Body of pancreas (tissue), 4 donors: ENCODE measurements at regions not wholly inside any gene's neighbourhood (a gene's known extent, or its start where the extent isn't known, plus 50 kb on each side); places are given as distances from the start of the nearest gene placed in this dataset.

Source experiments
- ATAC-seq: fragments of 150-250 bp; one replicate; pipeline ENCODE4 v1.9.1; 2016
- DNase-seq, 4 donors: peaks; one replicate each; pipeline ENCODE4 v3.0.0-alpha.2; 2019
- H3K27ac ChIP-seq, 4 donors: fragments of 200-600 bp; sonication (generic); 1 replicate in 3 of 4; 2 replicates in 1 of 4; pipeline versions ENCODE4 v1.5.1 to v1.6.1; 2016 to 2019; ENCODE audit warnings: mild to moderate bottlenecking in 1 of 4, mixed read lengths in 1 of 4, moderate library complexity in 1 of 4
- H3K27me3 ChIP-seq, 2 donors: fragments of 200-600 bp; sonication (generic); one replicate each; pipeline ENCODE4 v1.6.0; 2016; ENCODE audit warnings: mild to moderate bottlenecking in 1 of 2
- H3K36me3 ChIP-seq, 2 donors: fragments of 200-600 bp; sonication (generic); replicated peaks in 1 of 2; 2 replicates each; pipeline ENCODE4 v1.5.1; 2016; ENCODE audit warnings: low read depth in 2 of 2; ENCODE audit not compliant: insufficient read depth in 1 of 2
- H3K4me1 ChIP-seq: fragments of 200-600 bp; sonication (generic); one replicate; pipeline ENCODE4 v1.6.0; 2016
- H3K4me3 ChIP-seq, 2 donors: fragments of 200-600 bp; sonication (generic); 1 replicate in 1 of 2; 2 replicates in 1 of 2; pipeline ENCODE4 v1.5.1; 2016 to 2019
- H3K9me3 ChIP-seq, 3 donors: fragments of 200-600 bp; sonication (generic); 1 replicate in 2 of 3; 2 replicates in 1 of 3; pipeline ENCODE4 v1.5.1; 2016
- POLR2A ChIP-seq, 3 donors: fragments of 450-650 bp; IDR thresholded peaks; one replicate each; pipeline ENCODE4 v1.6.1; 2016; ENCODE audit warnings: antibody characterized with exemption in 3 of 3, mild to moderate bottlenecking in 2 of 3
- WGBS, 2 donors: methylation state at CpG; one replicate each; pipeline ENCODE4 v1.1.5; 2017; 5-methylcytosine and 5-hydroxymethylcytosine counted together
- intact Hi-C: fragments of 100-400 bp; cut with DNase I; formaldehyde crosslinking; loops from one replicate; pipeline ENCODE4 v1.15.1; 2023
- TF ChIP-seq, protein P1 (sequence below), 7 experiments: fragments of 450-650 bp in 4 of 7; fragments of 200-600 bp in 3 of 7; sonication (generic) in 3 of 7; IDR thresholded peaks; one replicate each; pipeline ENCODE4 v1.5.1; 2016 to 2019; ENCODE audit warnings: antibody characterized with exemption in 7 of 7

DNA sequence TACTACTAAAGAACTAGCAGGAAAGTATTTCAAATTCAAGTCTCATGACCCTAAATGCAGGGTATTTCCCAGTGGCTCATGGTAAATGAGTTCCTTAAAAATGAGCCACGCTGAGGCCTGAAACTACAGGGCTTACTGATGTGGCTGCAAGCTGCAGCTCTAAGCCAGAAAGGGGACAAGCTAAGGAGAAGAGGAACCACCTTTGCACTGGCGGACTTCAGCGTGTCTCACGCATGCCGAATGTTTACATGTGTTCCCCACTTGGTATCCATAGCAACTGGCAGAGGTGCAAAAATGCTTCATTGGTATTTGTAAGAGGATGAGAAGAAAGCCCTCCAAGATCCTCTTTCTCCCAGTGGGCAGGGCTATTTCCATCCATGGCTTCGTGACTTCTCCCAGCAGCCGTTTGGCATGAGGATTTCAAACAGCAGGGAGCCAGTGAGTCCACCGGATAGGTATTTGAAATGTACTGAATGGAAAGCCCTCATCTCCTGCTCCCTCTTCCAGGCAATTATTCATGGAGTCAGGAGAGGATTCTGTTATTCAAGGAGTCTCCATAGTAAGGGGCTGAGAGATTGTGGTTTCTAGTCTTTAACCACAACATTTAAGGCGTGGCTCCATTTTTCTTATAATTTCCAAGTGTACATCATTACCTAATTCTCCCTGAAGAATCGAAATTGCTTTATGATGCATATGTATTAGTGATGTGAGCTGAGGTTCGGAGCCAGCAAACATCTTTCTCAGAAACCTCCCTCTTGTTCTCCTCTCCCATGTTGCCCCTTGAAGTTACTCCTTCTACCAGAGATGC, 55.3 kb upstream of the CD44 start:
- TF ChIP-seq POLR2A (IDR thresholded peaks at IDR 0.05), result no peak
- TF ChIP-seq, protein P1, sequence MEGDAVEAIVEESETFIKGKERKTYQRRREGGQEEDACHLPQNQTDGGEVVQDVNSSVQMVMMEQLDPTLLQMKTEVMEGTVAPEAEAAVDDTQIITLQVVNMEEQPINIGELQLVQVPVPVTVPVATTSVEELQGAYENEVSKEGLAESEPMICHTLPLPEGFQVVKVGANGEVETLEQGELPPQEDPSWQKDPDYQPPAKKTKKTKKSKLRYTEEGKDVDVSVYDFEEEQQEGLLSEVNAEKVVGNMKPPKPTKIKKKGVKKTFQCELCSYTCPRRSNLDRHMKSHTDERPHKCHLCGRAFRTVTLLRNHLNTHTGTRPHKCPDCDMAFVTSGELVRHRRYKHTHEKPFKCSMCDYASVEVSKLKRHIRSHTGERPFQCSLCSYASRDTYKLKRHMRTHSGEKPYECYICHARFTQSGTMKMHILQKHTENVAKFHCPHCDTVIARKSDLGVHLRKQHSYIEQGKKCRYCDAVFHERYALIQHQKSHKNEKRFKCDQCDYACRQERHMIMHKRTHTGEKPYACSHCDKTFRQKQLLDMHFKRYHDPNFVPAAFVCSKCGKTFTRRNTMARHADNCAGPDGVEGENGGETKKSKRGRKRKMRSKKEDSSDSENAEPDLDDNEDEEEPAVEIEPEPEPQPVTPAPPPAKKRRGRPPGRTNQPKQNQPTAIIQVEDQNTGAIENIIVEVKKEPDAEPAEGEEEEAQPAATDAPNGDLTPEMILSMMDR (IDR thresholded peaks at IDR 0.05), result no peak
- peaks cover 38% of the 10 kb centered on the region for H3K4me1 ChIP-seq
- H3K27ac ChIP-seq, result peak overlapping the region; percentile 67 to 91 (median 81)
- intact Hi-C loops, result no loop called here
- no peaks in the 10 kb centered on the region for H3K36me3 ChIP-seq
- ATAC-seq, result no peak
- DNase-seq, result peak; percentile 38 to 81 (median 56)
- H3K27me3 ChIP-seq, result no peaks in the 10 kb centered on the region
- H3K4me3 ChIP-seq, result no peak overlapping the region
- 60 to 76% methylated on average over 11 of the region's 11 CpGs for WGBS, 2 donors
- H3K9me3 ChIP-seq, result no peaks in the 10 kb centered on the region

DNA sequence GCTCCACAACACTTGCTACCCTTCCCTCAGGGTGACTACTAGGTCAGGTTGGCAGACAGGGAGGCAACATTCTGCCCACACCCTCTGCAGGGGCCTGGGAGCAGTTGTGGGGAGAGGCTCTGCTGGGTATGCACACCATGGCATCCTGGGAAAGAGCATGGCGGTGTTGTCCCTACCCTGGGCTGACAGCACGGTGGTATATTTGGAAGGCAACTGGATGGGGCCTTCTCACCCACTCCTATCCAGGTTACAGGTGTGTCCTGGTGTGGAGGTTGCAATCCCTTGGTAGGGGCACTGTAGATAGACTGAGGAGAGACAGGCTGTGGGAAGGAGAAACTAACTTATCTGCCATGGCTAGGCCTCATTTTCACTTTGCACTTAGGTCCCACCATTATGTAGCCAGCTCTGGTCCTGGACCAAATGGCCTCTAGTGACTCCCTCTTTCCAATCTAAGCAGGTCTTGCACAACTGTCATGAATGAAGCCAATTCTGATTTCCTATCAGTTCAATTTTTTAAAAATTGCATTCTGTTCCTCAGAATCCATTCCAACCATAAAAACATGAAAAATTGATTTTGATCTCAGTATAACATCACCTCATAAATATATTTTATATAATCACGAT, 54.0 kb upstream of the CD44 start:
- DNase-seq, result no peak
- Histone ChIP-seq H3K4me3 (no peak overlapping the region), H3K27me3 (no peaks in the 10 kb centered on the region), H3K27ac (no peak overlapping the region), H3K4me1 (peaks cover 46% of the 10 kb centered on the region), H3K36me3 (no peaks in the 10 kb centered on the region), H3K9me3 (no peaks in the 10 kb centered on the region)
- intact Hi-C loops, result no loop called here
- TF ChIP-seq POLR2A (IDR thresholded peaks at IDR 0.05), result no peak
- TF ChIP-seq, protein P1 (IDR thresholded peaks at IDR 0.05), result no peak
- ATAC-seq, result no peak
- WGBS, 2 donors, result 94 to 95% methylated on average over 3 of the region's 3 CpGs

DNA sequence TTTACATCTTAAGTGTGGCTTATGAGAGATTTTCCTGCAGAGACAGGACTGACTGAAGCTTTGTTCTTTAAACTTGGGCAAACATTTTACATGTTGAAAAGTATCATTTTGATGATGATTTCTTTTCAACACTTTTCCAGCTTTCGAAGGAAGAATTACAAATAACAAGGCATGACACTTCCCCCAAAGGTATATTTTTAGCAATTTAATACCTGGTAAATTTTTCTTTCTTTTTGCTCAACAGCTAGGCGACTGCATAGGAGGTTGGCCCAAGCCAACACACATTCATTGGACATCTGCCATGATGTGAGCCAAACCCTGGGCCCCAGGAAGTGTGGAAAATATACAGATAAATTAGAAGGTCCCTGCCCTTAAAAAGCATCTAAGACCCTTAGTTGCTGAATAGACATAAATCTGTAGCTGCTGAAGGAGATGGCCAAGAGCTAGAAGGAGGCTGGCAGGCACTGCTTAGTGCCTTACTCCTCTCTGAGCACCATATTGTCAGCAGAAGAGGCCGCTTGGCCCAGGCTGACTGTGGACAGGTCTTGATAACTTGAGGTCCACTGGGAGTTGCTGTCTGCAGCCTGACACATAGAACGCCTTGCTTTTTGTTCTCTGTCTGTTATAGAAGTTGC, 53.3 kb upstream of the CD44 start:
- no peaks in the 10 kb centered on the region for H3K9me3 ChIP-seq
- H3K27me3 ChIP-seq, result no peaks in the 10 kb centered on the region
- no peak overlapping the region for H3K27ac ChIP-seq
- no peaks in the 10 kb centered on the region for H3K36me3 ChIP-seq
- peaks cover 46% of the 10 kb centered on the region for H3K4me1 ChIP-seq
- H3K4me3 ChIP-seq, result no peak overlapping the region
- TF ChIP-seq, protein P1 (IDR thresholded peaks at IDR 0.05), result no peak
- TF ChIP-seq POLR2A (IDR thresholded peaks at IDR 0.05), result no peak
- intact Hi-C loops, result no loop called here
- WGBS, 2 donors, result 90 to 98% methylated on average over 4 of the region's 4 CpGs
- ATAC-seq (no peak), DNase-seq (no peak)

DNA sequence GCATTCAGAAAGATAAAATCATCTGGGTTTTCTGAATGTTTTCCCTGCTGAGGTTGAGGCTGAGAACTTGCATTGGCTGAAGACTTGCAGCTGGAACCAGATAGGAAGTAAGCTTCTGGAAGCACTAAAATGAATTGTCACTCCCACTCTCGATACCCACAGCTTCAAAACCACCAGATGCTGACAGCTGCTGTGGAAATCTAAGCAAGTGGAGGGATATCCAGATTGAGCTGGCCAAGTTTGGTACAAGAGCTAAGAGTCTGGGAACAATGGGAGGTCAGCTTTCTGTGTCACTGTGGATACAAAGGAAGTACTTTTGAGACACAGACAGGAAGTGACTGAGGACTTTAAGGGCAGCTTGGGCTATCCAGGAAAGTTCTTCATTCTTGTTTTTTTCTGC, 51.3 kb upstream of the CD44 start:
- no peak for ATAC-seq
- 65 to 76% methylated on average over 1 of the region's 1 CpG for WGBS, 2 donors
- no peaks in the 10 kb centered on the region for H3K27me3 ChIP-seq
- peak in 1 of 4 donors; percentile 28 for DNase-seq
- peaks cover 36% of the 10 kb centered on the region for H3K4me1 ChIP-seq
- intact Hi-C loops, result no loop called here
- no peak overlapping the region for H3K4me3 ChIP-seq
- H3K27ac ChIP-seq, result peak overlapping the region in 1 of 4 donors; percentile 63
- no peaks in the 10 kb centered on the region for H3K36me3 ChIP-seq
- H3K9me3 ChIP-seq, result no peaks in the 10 kb centered on the region
- no peak for TF ChIP-seq POLR2A (IDR thresholded peaks at IDR 0.05)

DNA sequence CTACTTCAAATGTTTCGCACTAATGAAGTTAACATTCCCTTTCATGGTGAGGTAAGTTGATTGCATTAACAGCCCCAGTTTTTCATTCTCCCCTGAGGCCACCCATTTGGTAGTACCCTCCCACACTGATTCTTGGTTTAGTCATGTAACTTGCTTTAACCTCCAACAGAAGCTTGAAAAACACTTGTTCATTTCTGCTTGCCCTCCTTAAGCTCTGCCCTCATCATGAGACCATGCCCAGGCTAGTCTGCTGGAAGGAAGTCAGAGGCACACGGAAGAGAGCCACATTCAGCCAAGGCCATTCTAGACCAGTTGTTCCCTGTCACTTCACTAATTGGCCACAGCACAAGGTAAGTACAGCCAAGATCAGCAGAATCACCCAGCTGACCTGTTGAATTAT, 50.7 kb upstream of the CD44 start:
- no peak for TF ChIP-seq POLR2A (IDR thresholded peaks at IDR 0.05)
- TF ChIP-seq, protein P1 (IDR thresholded peaks at IDR 0.05), result no peak
- WGBS, 2 donors, result 55 to 61% methylated on average over 2 of the region's 2 CpGs
- Histone ChIP-seq H3K9me3 (no peaks in the 10 kb centered on the region), H3K27ac (peak overlapping the region in 3 of 4 donors; percentile 49 to 63 (median 59)), H3K36me3 (no peaks in the 10 kb centered on the region), H3K4me1 (peaks cover 30% of the 10 kb centered on the region), H3K4me3 (no peak overlapping the region), H3K27me3 (no peaks in the 10 kb centered on the region)
- DNase-seq (peak; percentile 29 to 63 (median 39)), ATAC-seq (peak; percentile 74)
- intact Hi-C loops, result no loop called here
